Ovary (tissue), 3 donors: ENCODE measurements at regions not wholly inside any gene's neighbourhood (a gene's known extent, or its start where the extent isn't known, plus 50 kb on each side); places are given as distances from the start of the nearest gene placed in this dataset.

ENCODE experiments used
- CTCF ChIP-seq, 3 donors: fragments of 450-650 bp in 2 of 3; fragments of 200-600 bp in 1 of 3; IDR thresholded peaks; one replicate each; pipeline versions ENCODE4 v1.5.1 to v1.8.0; 2016 to 2022; ENCODE audit warnings: antibody characterized with exemption in 3 of 3, mild to moderate bottlenecking in 1 of 3
- EP300 ChIP-seq: sonication (generic); formaldehyde crosslinking; IDR thresholded peaks from one replicate; pipeline ENCODE4 v1.6.1; 2017; ENCODE audit warnings: antibody characterized with exemption
- POLR2A ChIP-seq: fragments of 450-650 bp; IDR thresholded peaks from one replicate; pipeline ENCODE4 v1.6.1; 2017; ENCODE audit warnings: antibody characterized with exemption, mild to moderate bottlenecking, moderate library complexity
- donor health status: DM: no; HTN: no; CAD: no.

DNA sequence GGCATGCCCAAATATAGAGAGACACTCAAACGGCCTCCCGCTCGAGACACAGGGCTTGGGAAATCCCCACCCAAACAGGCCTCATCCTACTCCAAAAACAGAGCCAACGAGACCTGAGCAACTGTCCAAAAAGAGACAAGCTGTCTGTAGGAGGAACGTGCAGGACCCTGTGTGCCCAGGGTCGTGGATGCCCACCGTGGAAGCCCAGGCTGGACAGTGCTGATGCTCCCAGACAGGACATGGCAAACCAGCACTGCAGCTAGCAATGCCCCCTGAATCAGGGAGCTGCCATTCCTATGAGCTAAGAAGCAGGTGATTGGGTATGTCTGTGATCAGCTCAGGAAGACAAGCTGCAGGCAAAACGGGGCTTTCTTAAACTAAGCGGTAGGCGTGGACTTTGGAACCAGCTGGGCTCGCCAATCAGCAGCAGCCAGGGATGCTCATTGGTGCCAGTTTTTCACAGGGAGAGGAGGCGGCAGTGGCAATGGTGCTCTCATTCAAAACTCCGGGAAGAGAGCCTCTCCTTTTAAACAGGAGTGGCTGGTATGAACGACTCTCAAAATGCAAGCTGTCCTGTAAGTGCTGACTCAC is 113.1 kb upstream of the IRX2 start:
- TF ChIP-seq CTCF (IDR thresholded peaks at IDR 0.05) (no peak), EP300 (no peak), POLR2A (no peak)
